ENCODE measurements at regions not wholly inside any gene's neighbourhood (a gene's known extent, or its start where the extent isn't known, plus 50 kb on each side); places are given as distances from the start of the nearest gene placed in this dataset.

GRCh38 chr5:82735160-82735789 lies 341.9 kb downstream of the TMEM167A start:
- no peak for TF ChIP-seq CTCF (IDR thresholded peaks at IDR 0.05; ENCODE audit: low read depth, low read length, missing control alignments)
- H3K4me3 ChIP-seq (replicated peaks; ENCODE audit: low read depth, low read length): no peak overlapping the region
- no peak for DNase-seq (ENCODE audit: extremely low read depth, low read depth)

- H3K4me3 ChIP-seq (replicated peaks; ENCODE audit: low read depth, low read length): no peak overlapping the region
- DNase-seq (ENCODE audit: extremely low read depth, low read depth): no peak
- no peak for TF ChIP-seq CTCF (IDR thresholded peaks at IDR 0.05; ENCODE audit: low read depth, low read length, missing control alignments)
Measured at GRCh38 chr5:82734347-82734746, 342.8 kb downstream of the TMEM167A start.

- TF ChIP-seq CTCF (IDR thresholded peaks at IDR 0.05; ENCODE audit: low read depth, low read length, missing control alignments): no peak
- DNase-seq (ENCODE audit: extremely low read depth, low read depth): no peak
- H3K4me3 ChIP-seq (replicated peaks; ENCODE audit: low read depth, low read length): no peak overlapping the region
Measured at GRCh38 chr5:82730913-82731312, 346.3 kb downstream of the TMEM167A start.

GRCh38 chr5:82728926-82729702 lies 348.1 kb downstream of the TMEM167A start:
- no peak for TF ChIP-seq CTCF (IDR thresholded peaks at IDR 0.05; ENCODE audit: low read depth, low read length, missing control alignments)
- no peak for DNase-seq (ENCODE audit: extremely low read depth, low read depth)
- H3K4me3 ChIP-seq (replicated peaks; ENCODE audit: low read depth, low read length): no peak overlapping the region

- no peak for TF ChIP-seq CTCF (IDR thresholded peaks at IDR 0.05; ENCODE audit: low read depth, low read length, missing control alignments)
- no peak for DNase-seq (ENCODE audit: extremely low read depth, low read depth)
- no peak overlapping the region for H3K4me3 ChIP-seq (replicated peaks; ENCODE audit: low read depth, low read length)
Measured at GRCh38 chr5:82723168-82723567, 354.0 kb downstream of the TMEM167A start.

GRCh38 chr5:82721087-82721410 lies 356.1 kb downstream of the TMEM167A start:
- no peak overlapping the region for H3K4me3 ChIP-seq (replicated peaks; ENCODE audit: low read depth, low read length)
- no peak for TF ChIP-seq CTCF (IDR thresholded peaks at IDR 0.05; ENCODE audit: low read depth, low read length, missing control alignments)

More at GRCh38 chr5:82721087-82721410, 356.1 kb downstream of the TMEM167A start:
- no peak for DNase-seq (ENCODE audit: extremely low read depth, low read depth)
